ENCODE measurements at regions not wholly inside any gene's neighbourhood (a gene's known extent, or its start where the extent isn't known, plus 50 kb on each side); places are given as distances from the start of the nearest gene placed in this dataset.

- Histone ChIP-seq H4K20me1 (ENCODE audit: insufficient read depth) (no peaks in the 10 kb centered on the region), H3K4me2 (no peak overlapping the region), H3K27me3 (ENCODE audit: insufficient read depth, low read depth) (no peaks in the 10 kb centered on the region), H3K9me2 (ENCODE audit: insufficient read depth) (no peaks in the 10 kb centered on the region), H3F3A (ENCODE audit: insufficient read depth, low read depth) (no peaks in the 10 kb centered on the region), H3K4me3 (no peak overlapping the region), H2AFZ (no peak overlapping the region), H3K27ac (no peak overlapping the region), H3K9me3 (ENCODE audit: insufficient read depth, low read depth) (no peaks in the 10 kb centered on the region), H3K79me2 (ENCODE audit: low read depth) (no peaks in the 10 kb centered on the region), H3K4me1 (replicated peaks; ENCODE audit: insufficient read depth) (no peaks in the 10 kb centered on the region), H3K36me3 (ENCODE audit: low read depth) (no peaks in the 10 kb centered on the region)
- DNase-seq = no peak
- ChIA-PET POLR2A (ENCODE audit: unreplicated experiment) (no interaction called here), CTCF (no interaction called here)
- no TSS peak for BruUV-seq (replicated peaks)
- intact Hi-C loops (cut with micrococcal nuclease; ENCODE audit: unreplicated experiment) = no loop called here
- TF ChIP-seq EZH2 (IDR thresholded peaks at IDR 0.05; ENCODE audit: low read depth) = no peak
- TF ChIP-seq, protein P1, sequence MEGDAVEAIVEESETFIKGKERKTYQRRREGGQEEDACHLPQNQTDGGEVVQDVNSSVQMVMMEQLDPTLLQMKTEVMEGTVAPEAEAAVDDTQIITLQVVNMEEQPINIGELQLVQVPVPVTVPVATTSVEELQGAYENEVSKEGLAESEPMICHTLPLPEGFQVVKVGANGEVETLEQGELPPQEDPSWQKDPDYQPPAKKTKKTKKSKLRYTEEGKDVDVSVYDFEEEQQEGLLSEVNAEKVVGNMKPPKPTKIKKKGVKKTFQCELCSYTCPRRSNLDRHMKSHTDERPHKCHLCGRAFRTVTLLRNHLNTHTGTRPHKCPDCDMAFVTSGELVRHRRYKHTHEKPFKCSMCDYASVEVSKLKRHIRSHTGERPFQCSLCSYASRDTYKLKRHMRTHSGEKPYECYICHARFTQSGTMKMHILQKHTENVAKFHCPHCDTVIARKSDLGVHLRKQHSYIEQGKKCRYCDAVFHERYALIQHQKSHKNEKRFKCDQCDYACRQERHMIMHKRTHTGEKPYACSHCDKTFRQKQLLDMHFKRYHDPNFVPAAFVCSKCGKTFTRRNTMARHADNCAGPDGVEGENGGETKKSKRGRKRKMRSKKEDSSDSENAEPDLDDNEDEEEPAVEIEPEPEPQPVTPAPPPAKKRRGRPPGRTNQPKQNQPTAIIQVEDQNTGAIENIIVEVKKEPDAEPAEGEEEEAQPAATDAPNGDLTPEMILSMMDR (conservative IDR thresholded peaks at IDR 0.05) = no peak
These were observed 162.0 kb upstream of the EPHA7 start for GRCh38 chr6:93581371-93581770.

DNA sequence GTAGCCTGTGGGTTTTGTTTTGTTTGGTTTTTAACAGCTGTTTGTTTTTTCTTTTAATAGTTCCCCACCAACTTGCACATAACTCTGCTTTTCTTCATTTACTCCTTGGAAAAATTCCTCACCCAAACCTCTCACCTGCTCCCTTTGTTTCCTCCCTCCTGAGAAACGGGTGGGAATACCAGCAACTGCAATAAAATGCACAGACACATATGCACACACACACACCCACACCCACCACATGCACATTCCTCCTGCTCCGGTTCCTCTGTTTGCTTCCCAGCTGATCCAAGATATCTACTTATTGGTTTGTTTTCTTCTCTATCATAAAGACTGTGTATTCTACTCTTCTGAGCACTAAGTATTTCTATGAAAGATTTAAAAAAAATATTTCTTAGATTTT lies 161.1 kb upstream of the EPHA7 start:
- Histone ChIP-seq H3K27ac (no peak overlapping the region), H3K9me2 (ENCODE audit: insufficient read depth) (no peaks in the 10 kb centered on the region), H3K27me3 (ENCODE audit: insufficient read depth, low read depth) (no peaks in the 10 kb centered on the region), H3K36me3 (ENCODE audit: low read depth) (no peaks in the 10 kb centered on the region), H3F3A (ENCODE audit: insufficient read depth, low read depth) (no peaks in the 10 kb centered on the region), H4K20me1 (ENCODE audit: insufficient read depth) (no peaks in the 10 kb centered on the region), H3K4me1 (replicated peaks; ENCODE audit: insufficient read depth) (no peaks in the 10 kb centered on the region), H3K4me2 (no peak overlapping the region), H3K4me3 (no peak overlapping the region), H3K9me3 (ENCODE audit: insufficient read depth, low read depth) (no peaks in the 10 kb centered on the region), H2AFZ (no peak overlapping the region), H3K79me2 (ENCODE audit: low read depth) (no peaks in the 10 kb centered on the region)
- intact Hi-C loops (cut with micrococcal nuclease; ENCODE audit: unreplicated experiment) = no loop called here
- CTCF ChIA-PET = no interaction called here
- DNase-seq = no peak
- BruUV-seq (replicated peaks) = no TSS peak
- POLR2A ChIA-PET (ENCODE audit: unreplicated experiment) = no interaction called here
- TF ChIP-seq, protein P1 (conservative IDR thresholded peaks at IDR 0.05) = no peak
- TF ChIP-seq EZH2 (IDR thresholded peaks at IDR 0.05; ENCODE audit: low read depth) = no peak

GRCh38 chr6:93575495-93576267 lies 156.3 kb upstream of the EPHA7 start:
- Histone ChIP-seq H3K4me1 (replicated peaks; ENCODE audit: insufficient read depth) (no peaks in the 10 kb centered on the region), H3K36me3 (ENCODE audit: low read depth) (no peaks in the 10 kb centered on the region), H3K4me3 (no peak overlapping the region), H4K20me1 (ENCODE audit: insufficient read depth) (no peaks in the 10 kb centered on the region), H3K79me2 (ENCODE audit: low read depth) (no peaks in the 10 kb centered on the region), H3K4me2 (no peak overlapping the region), H3K9me2 (ENCODE audit: insufficient read depth) (no peaks in the 10 kb centered on the region), H3K27me3 (ENCODE audit: insufficient read depth, low read depth) (no peaks in the 10 kb centered on the region), H2AFZ (no peak overlapping the region), H3F3A (ENCODE audit: insufficient read depth, low read depth) (no peaks in the 10 kb centered on the region), H3K27ac (no peak overlapping the region), H3K9me3 (ENCODE audit: insufficient read depth, low read depth) (no peaks in the 10 kb centered on the region)
- BruUV-seq (replicated peaks) = no TSS peak
- ChIA-PET CTCF (no interaction called here), POLR2A (ENCODE audit: unreplicated experiment) (interaction anchor here (0.7 kb wide), 1 partner anchor 105 kb away, joined by 5 read pairs; no protein-coding TSS in a partner anchor)
- TF ChIP-seq, protein P1 (conservative IDR thresholded peaks at IDR 0.05) = no peak
- TF ChIP-seq EZH2 (IDR thresholded peaks at IDR 0.05; ENCODE audit: low read depth) = no peak
- intact Hi-C loops (cut with micrococcal nuclease; ENCODE audit: unreplicated experiment) = no loop called here
- no peak for DNase-seq
